ENCODE measurements at regions not wholly inside any gene's neighbourhood (a gene's known extent, or its start where the extent isn't known, plus 50 kb on each side); places are given as distances from the start of the nearest gene placed in this dataset.
"Not testable (repeated sequence)": the region's sequence is repeated elsewhere in the genome, so short reads cannot be mapped to it uniquely, and the experiment has no call there.

- DNase-seq (ENCODE audit: low spot score), result no peak
Observed at GRCh38 chr1:163574119-163574518, 252.4 kb downstream of the NUF2 start.

- no peak for DNase-seq (ENCODE audit: low spot score)
Observed at GRCh38 chr1:163580926-163581325, 259.2 kb downstream of the NUF2 start.

- no peak for DNase-seq (ENCODE audit: low spot score)
Observed at GRCh38 chr1:163583661-163584181, 262.0 kb downstream of the NUF2 start.

DNA sequence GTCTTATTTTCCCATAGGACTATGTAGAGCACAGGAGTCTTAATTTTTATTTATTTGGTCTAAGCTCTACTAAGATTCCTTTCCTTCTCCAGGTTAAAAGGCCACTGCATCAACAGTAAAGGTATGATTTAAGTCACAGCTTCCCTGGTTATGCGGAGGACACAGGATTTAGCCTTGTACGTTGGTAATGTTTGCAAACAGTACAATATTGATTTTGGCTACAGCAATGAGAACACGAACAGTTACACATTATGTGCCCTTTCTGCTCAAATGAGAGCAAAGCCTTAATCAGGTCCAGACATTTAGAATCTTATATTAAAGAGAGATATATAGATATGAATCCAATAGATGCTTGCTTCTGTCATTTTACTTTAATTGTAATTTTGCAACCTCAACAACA is 264.0 kb downstream of the NUF2 start:
- DNase-seq (ENCODE audit: low spot score), result no peak

DNA sequence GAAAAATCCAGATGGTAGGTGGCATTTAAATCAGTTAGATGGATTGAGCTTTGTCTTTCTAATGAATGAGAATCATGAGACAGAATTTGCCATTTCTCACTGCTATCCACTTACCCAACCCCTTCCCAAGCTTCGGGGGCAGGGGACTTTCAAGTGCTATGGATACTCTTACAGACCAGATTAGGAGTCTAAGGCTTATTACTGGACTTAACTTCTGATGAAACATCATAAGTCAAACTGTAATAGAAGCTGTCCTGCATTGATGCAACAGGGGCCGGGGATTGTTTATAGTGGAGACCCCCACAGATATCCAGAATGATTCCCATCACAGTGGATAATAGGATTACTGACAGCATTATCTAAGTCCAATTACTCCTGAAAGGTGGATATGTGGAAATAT is 267.0 kb downstream of the NUF2 start:
- DNase-seq (ENCODE audit: low spot score), result no peak

DNA sequence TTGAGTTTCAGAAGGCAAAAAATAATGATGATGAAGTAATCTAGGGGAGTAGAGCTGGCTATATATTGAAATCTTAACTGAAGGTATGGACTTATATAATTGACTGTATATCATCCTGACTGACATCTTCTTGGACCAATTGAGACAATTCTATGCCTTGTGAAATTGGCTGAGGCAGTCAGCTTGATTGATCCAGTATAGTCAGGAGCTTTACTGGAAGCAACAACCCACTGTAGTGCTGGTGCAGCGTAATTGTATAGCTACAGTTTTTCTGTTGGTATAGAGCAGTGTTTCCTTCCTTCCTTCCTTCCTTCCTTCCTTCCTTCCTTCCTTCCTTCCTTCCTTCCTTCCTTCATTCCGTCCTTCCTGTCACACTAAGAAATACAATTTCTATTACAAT is 268.0 kb downstream of the NUF2 start:
- DNase-seq (ENCODE audit: low spot score), result no peak

DNA sequence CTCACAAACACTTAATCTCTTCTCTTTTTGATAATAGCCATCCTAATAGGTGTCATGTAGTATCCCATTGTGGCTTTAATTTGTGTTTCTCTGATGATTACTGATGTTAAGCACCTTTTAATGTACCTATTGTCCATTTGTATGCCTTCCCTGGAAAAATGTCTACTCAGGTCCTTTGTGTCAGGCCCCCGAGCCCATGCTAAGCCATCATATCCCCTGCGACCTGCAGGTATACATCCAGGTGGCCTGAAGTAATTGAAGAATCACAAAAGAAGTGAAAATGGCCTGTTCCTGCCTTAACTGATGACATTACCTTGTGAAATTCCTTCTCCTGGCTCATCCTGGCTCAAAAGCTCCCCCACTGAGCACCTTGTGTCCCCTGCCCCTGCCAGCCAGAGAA is 269.4 kb downstream of the NUF2 start:
- not testable (repeated sequence) for DNase-seq (ENCODE audit: low spot score)

GRCh38 chr1:163592623-163593022 is 270.9 kb downstream of the NUF2 start:
- not testable (repeated sequence) for DNase-seq (ENCODE audit: low spot score)

DNA sequence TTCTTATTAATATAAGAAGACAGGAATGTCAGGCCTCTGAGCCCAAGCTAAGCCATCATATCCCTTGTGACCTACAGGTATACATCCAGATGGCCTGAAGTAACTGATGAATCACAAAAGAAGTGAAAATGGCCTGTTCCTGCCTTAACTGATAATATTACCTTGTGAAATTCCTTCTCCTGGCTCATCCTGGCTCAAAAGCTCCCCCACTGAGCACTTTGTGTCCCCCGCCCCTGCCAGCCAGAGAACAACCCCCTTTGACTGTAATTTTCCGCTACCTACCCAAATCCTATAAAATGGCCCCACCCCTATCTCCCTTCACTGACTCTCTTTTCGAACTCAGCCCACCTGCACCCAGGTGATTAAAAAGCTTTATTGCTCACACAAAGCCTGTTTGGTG is 274.4 kb downstream of the NUF2 start:
- not testable (repeated sequence) for DNase-seq (ENCODE audit: low spot score)

DNA sequence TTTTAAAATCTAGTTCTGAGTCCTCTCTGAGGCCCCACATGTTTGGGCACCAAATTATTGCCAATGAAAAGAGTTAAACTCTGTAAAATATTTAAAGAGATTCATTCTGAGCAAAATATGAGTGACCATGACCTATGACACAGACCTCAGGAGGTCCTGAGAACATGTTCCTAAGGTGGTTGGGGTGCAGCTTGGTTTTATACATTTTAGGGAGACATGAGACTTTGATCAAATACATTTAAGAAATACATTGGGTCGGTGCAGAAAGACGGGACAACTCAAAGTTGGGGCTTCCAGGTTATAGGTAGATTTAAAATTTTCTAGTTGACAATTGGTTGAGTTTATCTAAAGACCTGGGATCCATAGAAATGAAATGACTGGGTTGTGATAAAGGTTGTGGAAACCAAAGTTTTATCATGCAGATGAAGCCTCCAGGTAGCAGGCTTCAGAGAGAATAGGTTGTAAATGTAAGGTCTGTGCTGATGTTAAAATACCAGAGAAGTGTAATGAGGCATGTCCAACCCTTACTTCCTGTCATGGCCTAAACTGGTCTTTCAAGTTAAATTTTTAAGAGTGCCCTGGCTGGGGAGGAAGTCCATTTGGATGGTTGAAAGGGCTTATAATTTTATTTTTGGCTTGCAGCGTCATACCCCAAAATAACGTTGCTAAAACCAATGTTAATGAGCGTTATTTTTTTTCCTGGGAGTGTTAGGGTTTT is 274.9 kb downstream of the NUF2 start:
- no peak for DNase-seq (ENCODE audit: low spot score)

GRCh38 chr1:163604321-163604720 is 282.6 kb downstream of the NUF2 start:
- no peak for DNase-seq (ENCODE audit: low spot score)

DNA sequence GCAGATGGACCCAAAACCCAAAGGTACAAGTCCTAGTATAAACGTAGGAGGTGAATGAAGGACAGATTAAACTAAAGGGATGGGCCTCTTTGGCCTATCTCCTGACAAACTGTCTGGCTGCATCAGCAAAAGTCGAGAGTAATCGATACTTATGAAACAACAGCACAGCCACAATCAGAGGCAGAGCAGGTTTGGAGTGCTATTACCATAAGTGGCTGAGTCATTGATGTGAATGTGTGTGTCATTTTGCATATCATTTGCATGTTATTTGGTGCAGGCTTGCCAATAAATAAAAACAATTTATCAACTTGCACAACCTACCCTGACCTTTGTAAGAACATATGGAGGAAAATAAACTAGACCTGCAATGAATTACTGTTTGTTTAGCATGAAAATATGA is 283.1 kb downstream of the NUF2 start:
- DNase-seq (ENCODE audit: low spot score), result no peak

GRCh38 chr1:163608979-163609378 is 287.2 kb downstream of the NUF2 start:
- DNase-seq (ENCODE audit: low spot score), result no peak

GRCh38 chr1:163609858-163610257 is 288.1 kb downstream of the NUF2 start:
- no peak for DNase-seq (ENCODE audit: low spot score)

DNA sequence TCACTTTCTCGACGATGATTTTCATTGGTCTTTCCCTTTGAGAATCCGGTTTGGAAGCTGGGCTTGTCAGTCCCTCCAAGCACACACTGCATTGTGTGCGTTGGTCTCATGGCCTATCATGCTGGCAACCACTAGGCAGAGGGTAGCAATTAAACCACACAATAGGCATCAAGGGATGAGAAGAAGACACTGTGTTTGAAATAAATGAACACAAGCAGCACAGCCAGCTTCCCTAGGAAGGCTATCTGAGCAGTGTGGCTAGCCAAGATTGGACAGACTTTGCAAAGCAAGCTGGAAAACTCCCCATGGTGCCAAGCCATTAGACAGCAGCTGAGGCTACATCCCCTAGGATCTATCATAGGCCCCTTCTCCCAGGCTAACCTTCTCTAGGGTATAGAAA is 288.7 kb downstream of the NUF2 start:
- DNase-seq (ENCODE audit: low spot score), result no peak

- DNase-seq (ENCODE audit: low spot score), result no peak
Observed at GRCh38 chr1:163614361-163614760, 292.6 kb downstream of the NUF2 start.

DNA sequence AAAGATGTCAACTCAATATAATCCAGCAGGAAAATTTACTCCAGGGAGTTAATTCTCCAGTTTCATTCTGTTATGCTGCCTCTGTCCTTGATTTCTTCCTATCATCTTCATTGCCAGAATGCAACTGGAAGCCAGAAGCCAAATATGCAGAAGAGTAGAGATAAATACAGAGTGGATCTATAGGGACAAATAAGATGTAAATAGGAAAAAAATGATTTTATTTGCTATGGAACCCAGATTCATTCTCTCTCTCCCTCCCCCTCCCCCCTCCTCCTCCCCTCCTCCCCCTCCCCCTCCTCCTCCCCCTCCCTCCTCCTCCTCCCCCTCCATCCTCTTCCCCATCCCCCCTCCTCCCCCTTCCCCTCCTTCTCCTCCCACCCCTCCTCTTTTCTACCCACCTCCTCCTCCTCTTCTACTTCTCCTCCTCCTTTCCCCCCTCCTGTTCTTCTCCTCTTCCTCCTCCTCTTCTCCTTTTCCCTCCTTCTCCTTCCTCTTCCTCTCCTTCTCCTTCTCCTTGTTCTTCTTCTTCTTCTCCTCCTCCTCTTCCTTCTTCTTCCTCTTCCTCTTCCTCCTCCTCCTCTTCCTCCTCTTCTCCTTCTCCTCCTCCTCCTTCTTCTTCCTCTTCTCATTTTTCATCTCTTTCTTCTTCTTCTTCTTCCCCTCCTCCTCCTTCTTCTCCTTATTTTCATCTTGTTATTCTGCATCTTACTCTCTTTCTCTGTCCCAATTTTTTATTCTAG is 306.4 kb downstream of the NUF2 start:
- no peak for DNase-seq (ENCODE audit: low spot score)

GRCh38 chr1:163632269-163632668 is 310.5 kb downstream of the NUF2 start:
- DNase-seq (ENCODE audit: low spot score), result no peak

DNA sequence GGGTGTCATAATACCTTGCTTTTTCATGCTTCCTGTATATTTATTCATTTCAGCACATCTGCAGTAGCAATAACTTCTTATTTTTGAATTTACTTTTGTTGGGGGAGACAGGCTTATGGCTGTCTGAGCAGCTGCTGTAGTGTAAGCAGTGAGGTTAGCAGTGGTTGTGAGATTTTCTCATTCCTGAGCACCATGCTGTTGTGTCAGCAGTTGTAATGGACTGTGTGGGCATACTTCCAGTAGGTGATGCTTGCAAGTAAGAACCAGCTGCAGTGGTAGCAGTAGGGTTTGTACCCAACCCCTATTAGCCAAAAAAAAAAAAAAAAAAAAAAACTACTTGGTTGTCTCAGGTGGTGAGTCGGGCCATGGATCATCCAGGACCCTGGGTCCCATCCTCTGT is 311.6 kb downstream of the NUF2 start:
- DNase-seq (ENCODE audit: low spot score), result no peak

DNA sequence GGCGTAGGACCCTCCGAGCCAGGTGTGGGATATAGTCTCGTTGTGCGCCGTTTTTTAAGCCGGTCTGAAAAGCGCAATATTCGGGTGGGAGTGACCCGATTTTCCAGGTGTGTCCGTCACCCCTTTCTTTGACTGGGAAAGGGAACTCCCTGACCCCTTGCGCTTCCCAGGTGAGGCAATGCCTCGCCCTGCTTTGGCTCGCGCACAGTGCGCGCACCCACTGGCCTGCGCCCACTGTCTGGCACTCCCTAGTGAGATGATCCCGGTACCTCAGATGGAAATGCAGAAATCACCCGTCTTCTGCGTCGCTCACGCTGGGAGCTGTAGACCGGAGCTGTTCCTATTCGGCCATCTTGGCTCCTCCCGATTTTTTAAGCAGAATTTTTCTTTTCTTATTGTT is 323.9 kb downstream of the NUF2 start:
- not testable (repeated sequence) for DNase-seq (ENCODE audit: low spot score)

- no peak for DNase-seq (ENCODE audit: low spot score)
Observed at GRCh38 chr1:163650624-163651023, 328.9 kb downstream of the NUF2 start.

GRCh38 chr1:163652441-163652840 is 330.7 kb downstream of the NUF2 start:
- no peak for DNase-seq (ENCODE audit: low spot score)

- DNase-seq (ENCODE audit: low spot score), result no peak
Observed at GRCh38 chr1:163655565-163655964, 333.8 kb downstream of the NUF2 start.

All from globus pallidus (tissue), 1 donor.